ENCODE measurements at regions not wholly inside any gene's neighbourhood (a gene's known extent, or its start where the extent isn't known, plus 50 kb on each side); places are given as distances from the start of the nearest gene placed in this dataset.
"Not testable (repeated sequence)": the region's sequence is repeated elsewhere in the genome, so short reads cannot be mapped to it uniquely, and the experiment has no call there.

DNA sequence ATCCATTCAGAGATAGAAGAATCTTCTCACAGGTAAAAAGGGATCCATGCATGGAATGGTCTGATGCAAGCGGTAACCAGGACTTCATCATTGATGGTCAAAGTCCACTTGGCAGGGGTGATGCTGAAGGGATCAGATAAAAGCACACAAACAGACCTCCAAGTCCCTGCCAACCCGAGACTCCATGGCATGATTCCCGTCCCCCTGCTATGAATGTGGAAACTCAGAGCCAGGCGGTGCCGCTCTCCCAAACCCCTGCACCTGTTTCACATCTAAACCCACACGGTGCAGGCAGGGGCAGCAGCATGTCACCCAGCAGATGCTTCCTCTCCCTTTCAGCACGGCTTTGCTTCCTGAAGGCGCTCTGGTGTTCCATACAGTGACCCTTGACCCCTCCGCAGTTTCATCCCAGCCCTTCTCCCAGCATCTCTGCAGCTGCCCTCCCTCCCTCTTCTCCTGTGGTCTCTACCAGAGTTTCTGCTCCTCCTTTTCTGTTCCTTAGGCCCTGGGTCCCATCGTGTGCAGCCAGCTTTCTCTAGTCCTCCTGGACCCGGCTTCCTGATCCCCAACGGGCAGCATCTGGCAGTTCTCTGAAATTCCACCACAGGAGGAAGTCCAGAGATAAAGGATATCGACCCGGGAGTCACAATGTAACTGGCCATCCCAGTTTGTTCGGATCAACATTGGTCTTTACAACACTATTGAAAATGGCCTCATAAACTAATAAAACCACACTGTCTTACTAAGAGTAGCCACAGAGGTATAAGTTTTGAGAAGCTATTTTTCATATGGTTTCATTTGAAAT lies 235.0 kb downstream of the TTLL2 start:
- Histone ChIP-seq H3K9me2 (replicated peaks; ENCODE audit: control insufficient read depth, low read length) (no peaks in the 10 kb centered on the region), H3K4me1 (ENCODE audit: control insufficient read depth, low read length) (no peaks in the 10 kb centered on the region), H3K27ac (ENCODE audit: low read depth, low read length) (no peak overlapping the region), H3F3A (ENCODE audit: control insufficient read depth, insufficient read depth) (no peaks in the 10 kb centered on the region), H3K36me3 (ENCODE audit: control insufficient read depth, low read length) (no peaks in the 10 kb centered on the region), H3K4me3 (ENCODE audit: low read length) (no peak overlapping the region), H3K9me3 (ENCODE audit: control insufficient read depth, insufficient read depth, low read length) (no peaks in the 10 kb centered on the region), H3K79me2 (ENCODE audit: control insufficient read depth, low read length) (no peaks in the 10 kb centered on the region), H3K27me3 (ENCODE audit: control insufficient read depth, low read length) (no peaks in the 10 kb centered on the region), H4K20me1 (ENCODE audit: control insufficient read depth, insufficient read depth, low read depth, low read length) (no peaks in the 10 kb centered on the region), H3K4me2 (ENCODE audit: low read length) (no peak overlapping the region)
- no peak for TF ChIP-seq EZH2phosphoT487 (IDR thresholded peaks at IDR 0.05; ENCODE audit: borderline replicate concordance, low read length)
- TF ChIP-seq CTCF (IDR thresholded peaks at IDR 0.05; ENCODE audit: low read depth, low read length, poor library complexity, severe bottlenecking), result no peak

- Histone ChIP-seq H4K20me1 (ENCODE audit: control insufficient read depth, insufficient read depth, low read depth, low read length) (no peaks in the 10 kb centered on the region), H3K36me3 (ENCODE audit: control insufficient read depth, low read length) (no peaks in the 10 kb centered on the region), H3K9me2 (replicated peaks; ENCODE audit: control insufficient read depth, low read length) (no peaks in the 10 kb centered on the region), H3K4me3 (ENCODE audit: low read length) (no peak overlapping the region), H3K4me1 (ENCODE audit: control insufficient read depth, low read length) (no peaks in the 10 kb centered on the region), H3K4me2 (ENCODE audit: low read length) (no peak overlapping the region), H3K79me2 (ENCODE audit: control insufficient read depth, low read length) (no peaks in the 10 kb centered on the region), H3F3A (ENCODE audit: control insufficient read depth, insufficient read depth) (no peaks in the 10 kb centered on the region), H3K27me3 (ENCODE audit: control insufficient read depth, low read length) (no peaks in the 10 kb centered on the region), H3K27ac (ENCODE audit: low read depth, low read length) (no peak overlapping the region), H3K9me3 (ENCODE audit: control insufficient read depth, insufficient read depth, low read length) (no peaks in the 10 kb centered on the region)
- TF ChIP-seq CTCF (IDR thresholded peaks at IDR 0.05; ENCODE audit: low read depth, low read length, poor library complexity, severe bottlenecking), result no peak
- no peak for TF ChIP-seq EZH2phosphoT487 (IDR thresholded peaks at IDR 0.05; ENCODE audit: borderline replicate concordance, low read length)
Measured at GRCh38 chr6:167560673-167561569, 236.0 kb downstream of the TTLL2 start.

- H3F3A ChIP-seq (ENCODE audit: control insufficient read depth, insufficient read depth); H3K36me3 ChIP-seq (ENCODE audit: control insufficient read depth, low read length); H4K20me1 ChIP-seq (ENCODE audit: control insufficient read depth, insufficient read depth, low read depth, low read length); H3K4me3 ChIP-seq (ENCODE audit: low read length); H3K4me2 ChIP-seq (ENCODE audit: low read length); H3K79me2 ChIP-seq (ENCODE audit: control insufficient read depth, low read length); H3K4me1 ChIP-seq (ENCODE audit: control insufficient read depth, low read length); H3K9me3 ChIP-seq (ENCODE audit: control insufficient read depth, insufficient read depth, low read length); H3K9me2 ChIP-seq (replicated peaks; ENCODE audit: control insufficient read depth, low read length); H3K27me3 ChIP-seq (ENCODE audit: control insufficient read depth, low read length); H3K27ac ChIP-seq (ENCODE audit: low read depth, low read length): not testable (repeated sequence)
Measured at GRCh38 chr6:167562862-167563261, 238.0 kb downstream of the TTLL2 start.

Data from DOHH2 (cell line).